Activated T-cell treated with anti-CD3 and anti-CD28 coated beads, Interleukin-2, amount 50 U/mL, for 4 hours (primary cell): ENCODE measurements at regions not wholly inside any gene's neighbourhood (a gene's known extent, or its start where the extent isn't known, plus 50 kb on each side); places are given as distances from the start of the nearest gene placed in this dataset.
"Not testable (repeated sequence)": the region's sequence is repeated elsewhere in the genome, so short reads cannot be mapped to it uniquely, and the experiment has no call there.

ENCODE experiments used
- ATAC-seq, 2 donors: fragments of 200-7000 bp; cut with Tn5 transposase; one replicate each; pipeline ENCODE4 v1.10.0; 2021
- DNase-seq: peaks from one replicate; pipeline ENCODE4 v3.0.0-alpha.2; 2020
- H3K27me3 Mint-ChIP-seq: one replicate; pipeline ENCODE4 v1.8.0; 2021; ENCODE audit warnings: low read depth, mixed read lengths
- H3K36me3 Mint-ChIP-seq: one replicate; pipeline ENCODE4 v1.8.0; 2022; ENCODE audit warnings: mixed read lengths; ENCODE audit not compliant: insufficient read depth
- H3K4me1 Mint-ChIP-seq: one replicate; pipeline ENCODE4 v1.8.0; 2021; ENCODE audit warnings: low read depth, mixed read lengths
- H3K4me3 Mint-ChIP-seq: one replicate; pipeline ENCODE4 v1.8.0; 2021; ENCODE audit warnings: mild to moderate bottlenecking, moderate library complexity, mixed read lengths
- H3K9me3 Mint-ChIP-seq: one replicate; pipeline ENCODE4 v1.8.0; 2021; ENCODE audit warnings: mixed read lengths

DNA sequence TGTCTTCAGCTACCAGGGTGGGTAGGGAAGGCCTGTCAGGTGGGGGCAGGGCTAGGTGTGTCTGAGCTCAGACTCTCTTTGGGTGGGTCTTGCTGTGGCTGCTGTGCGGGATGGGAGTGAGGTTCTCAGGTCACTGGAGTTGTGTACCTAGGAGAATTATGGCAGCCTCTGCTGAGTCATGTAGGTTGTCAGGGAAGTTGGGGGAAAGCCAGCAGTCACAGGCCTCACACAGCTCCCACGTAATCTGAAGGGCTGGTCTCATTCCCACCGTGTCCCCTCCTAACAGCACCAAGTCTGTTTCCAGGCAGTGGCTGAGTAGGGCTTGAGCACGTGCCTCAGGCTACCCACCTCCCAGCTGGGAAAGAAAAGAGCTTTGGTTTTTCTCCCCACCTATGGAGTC is 67.0 kb downstream of the CHCHD4 start:
- ATAC-seq (no peak), DNase-seq (no peak)
- Mint-ChIP-seq H3K9me3 (peaks cover 15% of the 10 kb centered on the region), H3K36me3 (no peaks in the 10 kb centered on the region), H3K4me1 (no peaks in the 10 kb centered on the region), H3K27me3 (peaks cover 3% of the 10 kb centered on the region), H3K4me3 (no peak overlapping the region)

DNA sequence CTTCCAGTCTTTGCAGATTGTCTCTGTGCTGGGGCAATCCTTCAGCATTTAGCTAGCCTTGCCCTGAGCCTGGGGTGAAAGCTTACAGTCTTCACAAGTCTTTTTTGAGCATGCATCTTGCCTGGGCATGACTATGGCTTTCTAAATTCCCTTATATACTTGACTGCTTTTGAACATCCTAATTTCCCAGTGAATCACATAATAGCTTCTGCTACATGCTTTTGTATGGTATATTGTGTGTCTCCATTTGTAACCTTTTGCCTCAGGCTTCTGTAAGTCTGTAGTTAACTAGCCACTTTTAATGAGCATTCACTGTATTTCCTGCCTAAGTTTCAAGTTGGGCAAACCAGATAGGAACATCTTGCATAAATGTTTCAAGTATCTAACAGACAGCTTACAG is 76.8 kb downstream of the CHCHD4 start:
- no peak overlapping the region for H3K4me3 Mint-ChIP-seq
- no peaks in the 10 kb centered on the region for H3K36me3 Mint-ChIP-seq
- DNase-seq, result no peak
- peaks cover 20% of the 10 kb centered on the region for H3K27me3 Mint-ChIP-seq
- no peaks in the 10 kb centered on the region for H3K4me1 Mint-ChIP-seq
- no peaks in the 10 kb centered on the region for H3K9me3 Mint-ChIP-seq
- ATAC-seq, result no peak

DNA sequence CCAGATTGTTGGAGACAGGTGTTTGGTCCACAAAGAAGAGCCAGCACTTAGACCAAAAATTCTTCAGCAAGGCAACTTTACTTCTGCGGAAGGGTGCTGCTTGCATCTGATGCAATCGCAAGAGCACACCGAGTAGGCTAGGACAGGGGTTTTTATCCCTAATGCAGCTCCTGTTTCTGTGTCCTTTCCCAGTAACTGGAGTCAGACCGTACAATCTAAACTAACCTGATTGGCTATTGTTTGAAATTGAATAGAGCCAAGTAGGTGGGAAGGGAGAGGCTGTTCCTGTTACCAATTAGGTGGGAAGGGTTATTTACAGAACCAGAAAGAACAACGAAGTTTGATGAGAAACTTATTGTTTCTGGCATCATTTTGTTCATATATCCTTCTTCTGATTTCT is 77.6 kb downstream of the CHCHD4 start:
- Mint-ChIP-seq H3K36me3 (no peaks in the 10 kb centered on the region), H3K9me3 (no peaks in the 10 kb centered on the region), H3K4me1 (no peaks in the 10 kb centered on the region), H3K27me3 (peaks cover 19% of the 10 kb centered on the region), H3K4me3 (no peak overlapping the region)
- DNase-seq (no peak), ATAC-seq (no peak)

DNA sequence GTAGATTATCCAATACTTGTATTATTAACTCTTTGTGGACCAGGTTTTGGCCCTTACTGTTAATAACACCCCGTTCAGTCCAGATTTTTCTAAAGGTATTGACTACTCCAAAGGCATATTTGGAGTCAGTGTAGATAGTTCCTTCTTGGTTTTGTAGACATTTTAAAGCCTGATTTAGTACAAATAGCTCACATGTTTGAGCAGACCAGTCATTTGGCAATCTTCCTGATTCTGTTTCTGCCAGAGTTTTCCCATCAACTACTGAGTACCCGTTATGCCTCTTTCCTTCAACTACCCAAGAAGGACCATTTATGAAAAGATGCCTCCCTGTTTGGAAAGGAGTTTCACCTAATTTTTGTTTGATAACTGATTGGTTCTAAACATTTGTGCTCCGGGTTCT is 82.0 kb downstream of the CHCHD4 start:
- Mint-ChIP-seq H3K9me3 (no peaks in the 10 kb centered on the region), H3K27me3 (peaks cover 14% of the 10 kb centered on the region), H3K4me3 (no peak overlapping the region), H3K4me1 (no peaks in the 10 kb centered on the region), H3K36me3 (no peaks in the 10 kb centered on the region)
- ATAC-seq (no peak), DNase-seq (no peak)

DNA sequence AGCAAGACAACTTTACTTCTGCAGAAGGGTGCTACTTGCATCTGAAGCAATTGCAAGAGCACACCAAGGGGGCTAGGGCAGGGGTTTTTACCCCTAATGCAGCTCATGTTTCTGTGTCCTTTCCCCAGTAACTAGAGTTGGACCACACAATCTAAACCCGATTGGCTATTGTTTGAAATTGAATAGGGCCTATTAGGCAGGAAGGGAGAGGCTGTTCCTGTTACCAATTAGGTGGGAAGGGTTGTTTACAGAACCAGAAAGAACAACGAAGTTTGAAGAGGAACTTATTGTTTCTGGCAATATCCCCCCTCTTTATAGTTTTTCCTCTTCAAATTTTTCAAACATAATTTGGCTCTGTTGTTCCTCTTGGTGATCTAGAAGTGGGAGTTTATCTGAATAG is 85.5 kb downstream of the CHCHD4 start:
- no peak overlapping the region for H3K4me3 Mint-ChIP-seq
- ATAC-seq (no peak), DNase-seq (no peak)
- H3K4me1 Mint-ChIP-seq, result no peaks in the 10 kb centered on the region
- peaks cover 17% of the 10 kb centered on the region for H3K9me3 Mint-ChIP-seq
- H3K27me3 Mint-ChIP-seq, result peaks cover 3% of the 10 kb centered on the region
- no peaks in the 10 kb centered on the region for H3K36me3 Mint-ChIP-seq

DNA sequence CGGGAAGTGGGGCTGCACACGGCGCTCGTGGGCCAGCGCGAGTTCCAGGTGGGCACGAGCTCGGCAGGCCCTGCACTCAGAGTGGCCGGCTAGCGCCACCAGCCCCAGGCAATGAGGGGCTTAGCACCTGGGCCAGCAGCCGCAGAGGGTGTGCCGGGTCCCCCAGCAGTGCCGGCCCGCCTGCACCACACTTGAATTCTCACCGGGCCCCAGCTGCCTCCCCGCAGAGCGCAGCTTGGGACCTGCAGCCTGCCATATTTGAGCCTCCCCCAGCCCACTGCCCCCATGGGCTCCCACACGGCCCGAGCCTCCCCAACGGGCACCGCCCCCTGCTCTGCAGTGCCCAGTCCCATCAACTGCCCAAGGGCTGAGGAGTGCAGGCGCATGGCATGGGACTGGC is 87.5 kb downstream of the CHCHD4 start:
- Mint-ChIP-seq H3K27me3 (peaks cover 3% of the 10 kb centered on the region), H3K4me1 (no peaks in the 10 kb centered on the region), H3K36me3 (no peaks in the 10 kb centered on the region)

DNA sequence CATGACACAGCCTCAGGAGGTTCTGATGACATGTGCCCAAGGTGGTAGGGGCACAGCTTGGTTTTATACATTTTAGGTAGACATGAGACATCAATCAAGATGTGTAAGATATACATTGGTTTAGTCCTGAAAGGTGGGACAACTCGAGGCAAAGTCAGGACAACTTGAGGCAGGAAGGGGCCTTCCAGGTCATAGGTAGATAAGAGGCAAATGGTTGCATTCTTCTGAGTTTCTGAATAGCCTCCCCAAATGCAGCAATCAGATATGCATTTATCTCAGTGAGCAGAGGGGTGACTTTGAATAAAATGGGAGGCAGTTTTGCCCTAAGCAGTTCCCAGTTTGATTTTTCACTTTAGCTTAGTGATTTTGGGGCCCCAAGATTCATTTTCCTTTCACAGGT is 91.6 kb downstream of the CHCHD4 start:
- H3K27me3 Mint-ChIP-seq, result peaks cover 3% of the 10 kb centered on the region
- ATAC-seq (no peak), DNase-seq (no peak)
- H3K9me3 Mint-ChIP-seq, result peaks cover 23% of the 10 kb centered on the region
- no peak overlapping the region for H3K4me3 Mint-ChIP-seq
- no peaks in the 10 kb centered on the region for H3K36me3 Mint-ChIP-seq
- H3K4me1 Mint-ChIP-seq, result no peaks in the 10 kb centered on the region

More for the DNA sequence above, 87.5 kb downstream of the CHCHD4 start:
- DNase-seq (no peak), ATAC-seq (no peak)
- Mint-ChIP-seq H3K9me3 (peaks cover 23% of the 10 kb centered on the region), H3K4me3 (no peak overlapping the region)

DNA sequence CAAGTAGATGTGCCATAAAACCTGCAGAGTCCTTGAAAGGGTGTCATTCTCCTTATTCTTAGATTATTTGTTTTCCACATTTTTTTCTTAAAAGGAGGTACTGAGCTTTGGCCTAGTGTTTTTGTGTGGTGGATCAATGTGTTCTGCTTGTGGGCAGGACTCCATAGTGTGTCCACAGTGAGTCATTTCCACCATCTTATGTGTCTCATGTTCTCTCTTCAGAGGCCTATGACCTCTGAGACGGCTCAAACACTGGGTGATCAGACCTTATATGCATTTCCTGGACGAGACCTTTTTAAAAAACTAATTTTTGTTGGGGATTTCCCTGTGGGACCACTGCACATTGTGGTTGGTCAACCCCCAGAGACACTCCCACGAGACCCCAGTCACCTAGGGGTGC is 93.4 kb downstream of the CHCHD4 start:
- Mint-ChIP-seq H3K4me1 (no peaks in the 10 kb centered on the region), H3K9me3 (peaks cover 17% of the 10 kb centered on the region), H3K4me3 (no peak overlapping the region), H3K36me3 (no peaks in the 10 kb centered on the region), H3K27me3 (peaks cover 3% of the 10 kb centered on the region)
- DNase-seq (no peak), ATAC-seq (no peak)

DNA sequence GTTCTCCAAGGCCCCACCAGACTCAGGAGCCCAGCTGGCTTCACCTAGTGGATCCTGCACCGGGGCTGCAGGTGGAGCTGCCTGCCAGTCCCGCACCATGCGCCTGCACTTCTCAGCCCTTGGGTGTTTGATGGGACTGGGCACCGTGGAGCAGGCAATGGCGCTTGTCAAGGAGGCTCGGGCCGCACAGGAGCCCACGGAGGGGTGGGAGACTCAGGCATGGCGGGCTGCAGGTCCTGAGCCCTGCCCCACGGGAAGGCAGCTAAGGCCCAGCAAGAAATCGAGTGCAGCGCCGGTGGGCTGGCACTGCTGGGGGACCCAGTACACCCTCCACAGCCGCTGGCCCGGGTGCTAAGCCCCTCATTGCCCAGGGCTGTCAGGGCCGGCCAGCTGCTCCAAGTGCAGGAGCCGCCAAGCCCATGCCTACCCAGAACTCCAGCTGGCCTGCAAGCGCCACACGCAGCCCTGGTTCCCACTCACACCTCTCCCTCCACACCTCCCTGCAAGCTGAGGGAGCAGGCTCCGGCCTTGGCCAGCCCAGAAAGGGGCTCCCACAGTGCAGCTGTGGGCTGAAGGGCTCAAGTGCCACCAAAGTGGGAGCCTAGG is 95.2 kb downstream of the CHCHD4 start:
- ATAC-seq, H3K36me3 Mint-ChIP-seq, H3K4me1 Mint-ChIP-seq, H3K27me3 Mint-ChIP-seq, H3K4me3 Mint-ChIP-seq, DNase-seq: not testable (repeated sequence)
- peaks cover 14% of the 10 kb centered on the region for H3K9me3 Mint-ChIP-seq

DNA sequence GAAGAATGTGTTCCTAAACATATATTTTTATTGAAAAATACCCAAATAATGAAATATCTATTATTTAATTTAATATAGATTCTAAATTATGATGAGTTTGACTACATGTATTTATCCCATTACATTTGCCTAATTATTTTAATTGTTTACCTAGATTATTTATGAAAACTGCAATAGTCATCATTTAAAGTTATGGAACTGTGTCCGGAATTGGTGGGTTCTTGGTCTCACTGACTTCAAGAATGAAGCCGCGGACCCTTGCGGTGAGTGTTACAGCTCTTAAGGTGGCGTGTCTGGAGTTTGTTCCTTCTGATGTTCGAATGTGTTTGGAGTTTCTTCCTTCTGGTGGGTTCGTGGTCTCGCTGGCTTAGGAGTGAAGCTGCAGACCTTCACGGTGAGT is 96.5 kb downstream of the CHCHD4 start:
- not testable (repeated sequence) for ATAC-seq, DNase-seq, H3K4me1 Mint-ChIP-seq, H3K27me3 Mint-ChIP-seq, H3K36me3 Mint-ChIP-seq, H3K4me3 Mint-ChIP-seq
- H3K9me3 Mint-ChIP-seq, result peaks cover 16% of the 10 kb centered on the region

DNA sequence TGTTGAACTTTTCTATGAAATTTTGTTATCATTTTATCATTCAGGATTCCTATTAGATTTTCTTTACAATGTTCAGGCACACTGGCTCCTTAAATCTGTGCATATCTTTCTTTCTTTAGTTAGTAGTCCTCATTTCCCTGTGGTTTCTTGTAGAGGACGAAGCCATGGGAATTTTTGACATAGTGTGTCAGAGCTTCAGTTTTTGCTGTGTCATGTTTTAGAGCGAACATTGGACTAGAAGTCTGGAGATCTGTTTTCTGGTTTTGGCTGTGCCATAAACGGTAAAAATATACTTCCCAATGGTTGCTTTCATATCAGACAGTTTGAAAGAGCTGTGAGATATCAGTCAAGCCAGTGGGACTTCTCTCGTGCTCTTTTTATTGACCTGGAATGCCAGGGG is 105.2 kb downstream of the CHCHD4 start:
- no peaks in the 10 kb centered on the region for H3K4me1 Mint-ChIP-seq
- no peak for DNase-seq
- H3K27me3 Mint-ChIP-seq, result peaks cover 29% of the 10 kb centered on the region
- H3K4me3 Mint-ChIP-seq, result no peak overlapping the region
- no peak for ATAC-seq
- H3K9me3 Mint-ChIP-seq, result peaks cover 20% of the 10 kb centered on the region
- H3K36me3 Mint-ChIP-seq, result peaks cover 2% of the 10 kb centered on the region

DNA sequence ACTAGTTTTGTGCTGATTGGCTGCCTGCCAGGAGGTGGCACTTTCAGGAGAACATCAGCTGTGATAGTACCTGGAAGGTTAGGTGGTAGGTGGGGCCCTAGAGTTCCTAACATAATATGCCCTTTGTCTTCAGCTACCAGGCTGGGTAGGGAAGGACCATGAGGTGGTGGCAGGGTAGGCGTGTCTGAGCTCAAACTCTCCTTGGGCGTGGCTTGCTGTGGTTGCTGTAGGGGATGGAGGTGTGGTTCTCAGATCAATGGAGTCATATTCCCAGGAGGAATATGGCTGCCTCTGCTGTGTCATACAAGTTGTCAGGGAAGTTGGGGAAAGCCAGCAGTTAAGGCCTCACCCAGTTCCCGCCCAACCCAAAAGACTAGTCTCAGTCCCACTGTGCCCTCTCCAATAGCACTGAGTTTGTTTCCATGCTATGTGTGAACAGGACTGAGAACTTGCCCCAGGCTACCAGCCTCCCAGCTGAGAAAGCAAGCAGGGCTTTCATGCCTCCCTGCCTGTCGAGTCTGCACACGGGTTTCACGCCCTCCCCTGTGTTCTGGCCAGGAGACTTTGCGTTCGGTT is 107.7 kb downstream of the CHCHD4 start:
- Mint-ChIP-seq H3K4me3 (no peak overlapping the region), H3K27me3 (peaks cover 32% of the 10 kb centered on the region), H3K9me3 (peaks cover 9% of the 10 kb centered on the region), H3K4me1 (no peaks in the 10 kb centered on the region), H3K36me3 (no peaks in the 10 kb centered on the region)
- ATAC-seq (no peak), DNase-seq (no peak)

DNA sequence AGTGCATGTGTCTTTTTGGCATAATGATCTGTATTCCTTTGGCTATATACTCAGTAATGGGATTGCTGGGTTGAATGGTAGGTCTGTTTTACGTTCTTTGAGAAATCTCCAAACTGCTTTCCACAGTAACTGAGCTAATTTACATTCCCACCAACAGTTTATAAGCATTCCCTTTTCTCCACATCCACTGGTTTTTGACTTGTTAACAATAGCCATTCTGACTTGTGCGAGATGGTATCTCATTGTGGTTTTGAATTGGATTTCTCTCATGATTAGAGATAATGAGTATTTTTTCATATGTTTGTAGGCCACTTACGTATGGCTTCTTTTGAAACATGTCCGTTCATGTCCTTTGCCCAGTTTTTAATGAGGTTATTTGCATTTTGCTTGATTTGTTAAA is 117.7 kb downstream of the CHCHD4 start:
- no peak for DNase-seq
- H3K27me3 Mint-ChIP-seq, result peaks cover 29% of the 10 kb centered on the region
- no peaks in the 10 kb centered on the region for H3K4me1 Mint-ChIP-seq
- no peaks in the 10 kb centered on the region for H3K36me3 Mint-ChIP-seq
- no peak for ATAC-seq
- H3K9me3 Mint-ChIP-seq, result no peaks in the 10 kb centered on the region
- no peak overlapping the region for H3K4me3 Mint-ChIP-seq

DNA sequence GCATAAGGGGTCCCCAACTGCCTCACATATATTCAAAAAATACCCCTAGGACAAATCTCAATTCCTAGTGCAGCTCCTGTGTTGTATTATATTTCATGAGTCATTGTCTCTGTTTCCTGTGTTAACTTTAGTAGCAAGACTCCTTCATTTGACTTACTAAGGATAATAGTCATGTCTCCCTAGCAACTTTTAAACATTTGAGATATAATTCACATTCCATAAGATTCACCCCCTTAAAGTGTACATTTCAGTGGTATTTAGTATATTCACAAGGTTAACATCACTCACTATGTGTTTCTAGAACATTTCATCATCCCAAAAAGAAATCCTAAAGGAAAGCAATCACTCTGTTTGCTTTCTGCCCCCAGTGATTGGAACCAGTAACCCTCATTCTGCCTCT is 121.3 kb upstream of the WNT7A start:
- H3K27me3 Mint-ChIP-seq, result peaks cover 23% of the 10 kb centered on the region
- no peak for DNase-seq
- no peak for ATAC-seq
- H3K4me3 Mint-ChIP-seq, result no peak overlapping the region
- H3K9me3 Mint-ChIP-seq, result no peaks in the 10 kb centered on the region
- H3K36me3 Mint-ChIP-seq, result no peaks in the 10 kb centered on the region
- H3K4me1 Mint-ChIP-seq, result no peaks in the 10 kb centered on the region

DNA sequence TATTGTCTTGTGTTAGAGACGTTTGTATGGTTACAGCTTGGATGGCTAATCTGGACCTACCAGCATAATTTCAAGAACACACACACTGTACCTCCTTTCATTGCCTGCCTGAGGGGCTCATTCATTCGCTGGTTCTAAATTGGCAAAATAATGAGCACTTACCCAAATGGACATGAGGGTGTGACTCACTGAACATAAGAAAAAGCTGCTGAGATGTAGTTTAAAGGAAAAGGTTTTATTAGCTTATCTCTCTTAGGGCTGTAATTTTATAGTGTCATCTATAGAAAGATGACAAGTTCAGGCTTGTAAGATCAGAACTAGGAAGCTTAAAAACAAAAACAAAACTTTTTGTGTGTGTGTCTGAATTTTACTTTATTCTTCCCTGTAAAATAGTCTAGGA is 120.7 kb upstream of the WNT7A start:
- H3K4me1 Mint-ChIP-seq, result no peaks in the 10 kb centered on the region
- peaks cover 2% of the 10 kb centered on the region for H3K36me3 Mint-ChIP-seq
- ATAC-seq, result no peak
- H3K4me3 Mint-ChIP-seq, result no peak overlapping the region
- H3K27me3 Mint-ChIP-seq, result peaks cover 26% of the 10 kb centered on the region
- H3K9me3 Mint-ChIP-seq, result peaks cover 5% of the 10 kb centered on the region
- DNase-seq, result no peak
